Calu3 (cell line): ENCODE measurements at regions not wholly inside any gene's neighbourhood (a gene's known extent, or its start where the extent isn't known, plus 50 kb on each side); places are given as distances from the start of the nearest gene placed in this dataset.

ENCODE experiments used
- BruUV-seq: library from RNA; stranded (reverse); fragments of 400-500 nt; replicated peaks from 2 replicates; lab custom pipeline; 2021; lab: Mats Ljungman, UMichigan
- CTCF ChIA-PET: fragments of 300-600 bp; sonication (Branson Sonifier 250); formaldehyde crosslinking; loops from one replicate; lab custom pipeline; 2022; ENCODE audit warnings: antibody characterized with exemption; lab: Charles Lee
- DNase-seq: peaks from one replicate; pipeline ENCODE4 v3.0.0; 2022
- H3K27ac Mint-ChIP-seq: one replicate; pipeline ENCODE4 v1.8.0; 2022; ENCODE audit warnings: mixed read lengths; ENCODE audit not compliant: unreplicated experiment
- H3K27me3 Mint-ChIP-seq: one replicate; pipeline ENCODE4 v1.8.0; 2022; ENCODE audit warnings: mixed read lengths; ENCODE audit not compliant: unreplicated experiment
- H3K36me3 Mint-ChIP-seq: one replicate; pipeline ENCODE4 v1.8.0; 2022; ENCODE audit warnings: mild to moderate bottlenecking, moderate library complexity, mixed read lengths; ENCODE audit not compliant: insufficient read depth, unreplicated experiment
- H3K4me1 Mint-ChIP-seq: one replicate; pipeline ENCODE4 v1.8.0; 2022; ENCODE audit warnings: mild to moderate bottlenecking, low read depth, mixed read lengths; ENCODE audit not compliant: unreplicated experiment
- H3K4me3 Mint-ChIP-seq: one replicate; pipeline ENCODE4 v1.8.0; 2022; ENCODE audit warnings: mild to moderate bottlenecking, low read depth, moderate library complexity, mixed read lengths; ENCODE audit not compliant: unreplicated experiment
- H3K9me3 Mint-ChIP-seq: one replicate; pipeline ENCODE4 v1.8.0; 2022; ENCODE audit warnings: low read depth, mixed read lengths; ENCODE audit not compliant: unreplicated experiment
- CTCF ChIP-seq: fragments of 200-600 bp; IDR thresholded peaks from one replicate; pipeline ENCODE4 v1.8.0; 2022; ENCODE audit warnings: antibody characterized with exemption; ENCODE audit not compliant: unreplicated experiment
- intact Hi-C: fragments of 100-400 bp; cut with micrococcal nuclease; formaldehyde crosslinking; loops from one replicate; pipeline ENCODE4 v1.10.0; 2022; ENCODE audit not compliant: unreplicated experiment

DNA sequence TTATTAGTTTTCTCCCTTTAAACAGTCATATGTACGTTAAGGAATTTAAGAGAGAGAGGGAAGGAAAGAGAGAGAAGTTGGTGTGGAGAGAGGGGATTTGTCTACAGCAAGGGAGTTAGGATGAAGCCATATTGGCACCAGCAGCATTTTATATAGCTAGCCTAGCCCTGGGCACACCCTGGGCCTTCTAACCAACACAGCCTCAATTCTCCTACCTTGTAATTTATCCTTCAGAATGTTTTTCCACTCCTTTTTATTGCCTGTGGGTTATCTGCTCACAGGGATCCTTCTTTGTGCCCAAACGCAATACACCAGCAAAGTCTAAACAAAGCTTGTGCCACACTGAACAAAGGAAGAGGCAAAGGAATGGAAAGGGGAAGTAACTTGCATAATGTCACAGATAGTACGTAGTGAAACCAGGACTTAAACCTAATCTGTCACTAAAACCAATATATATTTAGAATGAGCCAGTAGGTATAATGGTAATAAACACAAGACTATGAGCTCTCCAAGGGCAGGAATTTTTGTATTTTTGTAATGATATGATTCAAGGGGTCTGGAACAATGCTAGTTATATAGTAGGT, 613.8 kb upstream of the TENM4 start:
- Mint-ChIP-seq H3K36me3 (no peaks in the 10 kb centered on the region), H3K27me3 (no peaks in the 10 kb centered on the region), H3K9me3 (peaks cover 13% of the 10 kb centered on the region), H3K4me3 (no peak overlapping the region), H3K27ac (no peak overlapping the region), H3K4me1 (no peaks in the 10 kb centered on the region)
- intact Hi-C loops: no loop called here
- TF ChIP-seq CTCF: no peak
- CTCF ChIA-PET: no interaction called here
- no peak for DNase-seq
- BruUV-seq: no TSS peak

DNA sequence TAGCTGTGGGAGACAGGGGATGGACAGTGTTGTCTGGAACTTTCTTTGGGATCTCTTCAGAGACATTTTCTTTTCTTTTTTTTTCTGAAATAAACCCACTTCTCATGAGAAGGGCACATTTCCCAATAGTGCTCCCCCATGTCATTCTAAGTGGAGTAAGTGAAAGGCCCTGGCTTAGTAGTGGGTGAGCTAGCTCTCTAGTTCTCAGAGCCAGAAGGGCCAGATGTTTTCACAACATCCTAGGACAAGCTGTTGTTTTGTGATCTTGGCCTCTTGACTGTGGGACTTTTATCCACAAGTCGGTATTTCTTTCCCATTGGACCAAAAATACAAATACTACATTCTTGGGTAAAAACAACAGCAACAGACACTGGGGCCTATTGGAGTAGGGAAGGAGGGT, 607.7 kb upstream of the TENM4 start:
- no peaks in the 10 kb centered on the region for H3K4me1 Mint-ChIP-seq
- H3K27ac Mint-ChIP-seq: no peak overlapping the region
- DNase-seq: no peak
- intact Hi-C loops: no loop called here
- no peak overlapping the region for H3K4me3 Mint-ChIP-seq
- no peaks in the 10 kb centered on the region for H3K27me3 Mint-ChIP-seq
- peaks cover 13% of the 10 kb centered on the region for H3K9me3 Mint-ChIP-seq
- CTCF ChIA-PET: no interaction called here
- TF ChIP-seq CTCF: no peak
- H3K36me3 Mint-ChIP-seq: no peaks in the 10 kb centered on the region
- no TSS peak for BruUV-seq

DNA sequence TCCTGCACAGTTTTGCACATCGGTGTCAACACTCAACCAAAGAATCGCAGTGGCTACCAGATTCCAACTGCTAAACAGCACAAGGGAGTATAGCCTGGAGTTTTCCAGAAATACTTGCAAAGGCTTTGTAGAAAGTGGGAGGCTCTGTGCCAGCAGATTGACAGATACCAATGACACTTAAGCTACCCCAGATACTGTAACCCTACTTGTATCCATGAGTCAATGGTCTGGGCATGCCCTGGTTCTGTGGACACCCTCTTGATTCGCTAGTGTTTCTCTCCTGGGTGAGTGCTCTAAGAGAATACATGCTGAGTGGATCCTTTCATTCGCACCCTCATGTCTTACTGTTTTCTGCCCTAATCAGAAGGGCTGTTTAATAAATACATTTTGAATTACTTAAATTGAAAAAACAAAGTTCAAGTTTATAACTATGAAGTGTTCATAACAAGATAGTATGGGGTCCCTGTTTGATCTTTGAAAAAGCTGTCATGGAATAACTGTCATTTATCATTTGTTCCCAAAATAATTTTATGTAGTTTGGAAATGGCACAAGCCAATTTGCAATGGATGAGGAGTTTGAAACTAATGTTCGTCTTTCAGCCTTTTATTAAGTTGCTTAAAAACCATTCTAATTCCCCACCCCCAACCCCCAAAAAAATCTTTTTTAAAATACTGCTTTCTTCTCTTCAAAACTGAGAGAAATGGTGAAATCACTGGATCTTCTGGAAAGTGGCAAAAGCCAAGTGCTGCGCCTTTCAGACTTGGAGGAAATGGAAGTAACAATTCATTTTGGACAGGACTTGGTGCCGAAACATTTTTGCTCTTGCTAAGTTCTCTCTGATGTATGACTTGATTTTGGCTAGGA, 600.5 kb upstream of the TENM4 start:
- Mint-ChIP-seq H3K36me3 (no peaks in the 10 kb centered on the region), H3K4me1 (no peaks in the 10 kb centered on the region), H3K4me3 (no peak overlapping the region), H3K9me3 (peaks cover 14% of the 10 kb centered on the region), H3K27me3 (no peaks in the 10 kb centered on the region), H3K27ac (no peak overlapping the region)
- intact Hi-C loops: no loop called here
- CTCF ChIA-PET: no interaction called here
- no peak for DNase-seq
- BruUV-seq: no TSS peak
- no peak for TF ChIP-seq CTCF

GRCh38 chr11:80034801-80035200, 594.0 kb upstream of the TENM4 start:
- no peak overlapping the region for H3K4me3 Mint-ChIP-seq

More at GRCh38 chr11:80034801-80035200, 594.0 kb upstream of the TENM4 start:
- H3K4me1 Mint-ChIP-seq: no peaks in the 10 kb centered on the region
- no peaks in the 10 kb centered on the region for H3K36me3 Mint-ChIP-seq
- BruUV-seq: no TSS peak
- no peak overlapping the region for H3K27ac Mint-ChIP-seq
- CTCF ChIA-PET: no interaction called here
- no peak for TF ChIP-seq CTCF
- intact Hi-C loops: no loop called here
- H3K27me3 Mint-ChIP-seq: no peaks in the 10 kb centered on the region
- peaks cover 15% of the 10 kb centered on the region for H3K9me3 Mint-ChIP-seq
- DNase-seq: no peak
